ENCODE measurements at regions not wholly inside any gene's neighbourhood (a gene's known extent, or its start where the extent isn't known, plus 50 kb on each side); places are given as distances from the start of the nearest gene placed in this dataset.
"Not testable (repeated sequence)": the region's sequence is repeated elsewhere in the genome, so short reads cannot be mapped to it uniquely, and the experiment has no call there.

GRCh38 chr6:67497749-67498148, 1137.3 kb upstream of the ADGRB3 start:
- no peak for ATAC-seq (ENCODE audit: low FRiP score)
- DNase-seq (ENCODE audit: low spot score), result no peak
- no peak for TF ChIP-seq CTCF (IDR thresholded peaks at IDR 0.05)

- TF ChIP-seq CTCF (IDR thresholded peaks at IDR 0.05), result no peak
- no peak for DNase-seq (ENCODE audit: low spot score)
- ATAC-seq (ENCODE audit: low FRiP score), result no peak
These were observed 1138.9 kb upstream of the ADGRB3 start for GRCh38 chr6:67496191-67496590.

- ATAC-seq (ENCODE audit: low FRiP score), result no peak
- no peak for DNase-seq (ENCODE audit: low spot score)
- TF ChIP-seq CTCF (IDR thresholded peaks at IDR 0.05), result no peak
These were observed 1141.4 kb upstream of the ADGRB3 start for GRCh38 chr6:67493682-67494081.

DNA sequence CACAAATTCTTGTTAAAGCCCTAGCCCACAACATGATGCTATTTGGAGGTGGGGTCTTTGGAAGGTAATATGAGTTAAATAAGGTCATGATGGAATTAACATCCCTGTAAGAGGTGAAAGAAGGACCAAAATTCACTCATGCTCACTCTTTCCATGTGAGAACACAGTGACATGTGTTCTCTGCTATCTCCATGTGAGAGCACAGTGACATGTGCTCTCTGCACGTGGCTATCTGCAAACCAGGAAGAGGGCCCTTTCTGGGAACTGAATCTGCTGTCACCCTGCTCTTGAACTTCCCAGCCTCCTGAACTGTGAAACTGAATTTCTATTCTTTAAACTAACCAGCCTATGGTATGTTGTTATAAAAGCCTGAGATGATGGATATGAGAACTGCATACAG, 1159.4 kb upstream of the ADGRB3 start:
- DNase-seq (ENCODE audit: low spot score), result no peak
- ATAC-seq (ENCODE audit: low FRiP score), result no peak
- TF ChIP-seq CTCF (IDR thresholded peaks at IDR 0.05), result no peak

DNA sequence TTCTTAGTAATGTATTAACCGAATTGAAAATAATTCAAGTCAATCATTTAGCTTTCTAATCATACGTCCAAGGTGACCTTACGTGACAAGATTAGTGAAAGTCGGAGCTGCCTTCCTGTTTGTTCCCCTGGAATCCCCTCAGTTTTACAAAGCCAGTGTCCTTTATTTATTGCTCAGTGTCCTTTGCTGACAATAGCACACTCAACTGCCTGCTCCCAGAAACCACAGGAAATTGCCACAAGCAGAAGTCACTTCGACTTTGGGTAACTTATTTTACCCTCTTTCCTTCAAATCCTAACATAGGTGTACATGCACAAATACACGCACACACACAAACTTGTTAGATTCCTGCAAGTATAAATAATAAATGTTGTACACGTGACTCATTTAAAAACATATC, 1167.7 kb upstream of the ADGRB3 start:
- TF ChIP-seq CTCF (IDR thresholded peaks at IDR 0.05), result no peak
- ATAC-seq (ENCODE audit: low FRiP score) (no peak), DNase-seq (ENCODE audit: low spot score) (no peak)

- not testable (repeated sequence) for DNase-seq (ENCODE audit: low spot score); ATAC-seq (ENCODE audit: low FRiP score)
These were observed 1172.4 kb upstream of the ADGRB3 start for GRCh38 chr6:67462725-67463124.

GRCh38 chr6:67459556-67459955, 1175.5 kb upstream of the ADGRB3 start:
- DNase-seq (ENCODE audit: low spot score) (no peak), ATAC-seq (ENCODE audit: low FRiP score) (no peak)
- no peak for TF ChIP-seq CTCF (IDR thresholded peaks at IDR 0.05)

GRCh38 chr6:67458265-67458664, 1176.8 kb upstream of the ADGRB3 start:
- no peak for DNase-seq (ENCODE audit: low spot score)
- no peak for ATAC-seq (ENCODE audit: low FRiP score)
- no peak for TF ChIP-seq CTCF (IDR thresholded peaks at IDR 0.05)
